H1 (cell line): ENCODE measurements at regions not wholly inside any gene's neighbourhood (a gene's known extent, or its start where the extent isn't known, plus 50 kb on each side); places are given as distances from the start of the nearest gene placed in this dataset.

Experiments used
- ASH2L ChIP-seq: fragments of 200-600, 300-600 bp; sonication (generic); IDR thresholded peaks from one replicate; pipeline ENCODE4 v1.7.1; 2017; ENCODE audit warnings: low read length
- BCL11A ChIP-seq, 2 experiments: IDR thresholded peaks; one replicate each; pipeline ENCODE4 v1.6.1; 2011; ENCODE audit warnings: low read depth in 2 of 2, low read length in 2 of 2, mild to moderate bottlenecking in 2 of 2
- CREB1 ChIP-seq: IDR thresholded peaks from 2 replicates; pipeline ENCODE4 v1.6.1; 2012; ENCODE audit warnings: inconsistent platforms
- CTCF ChIP-seq, 3 experiments: IDR thresholded peaks; 1 replicate in 2 of 3; 2 replicates in 1 of 3; pipeline versions ENCODE4 v1.5.1 to v1.6.1; 2011; ENCODE audit warnings: low read length in 3 of 3, mild to moderate bottlenecking in 3 of 3, inconsistent platforms in 2 of 3, low read depth in 1 of 3, moderate library complexity in 1 of 3; ENCODE audit not compliant: insufficient read depth in 1 of 3; ENCODE audit errors: control extremely low read depth in 1 of 3
- EP300 ChIP-seq, 2 experiments: IDR thresholded peaks; 1 replicate in 1 of 2; 2 replicates in 1 of 2; pipeline ENCODE4 v1.6.1; 2011 to 2012; ENCODE audit warnings: low read depth in 2 of 2, low read length in 2 of 2, mild to moderate bottlenecking in 2 of 2, borderline replicate concordance in 1 of 2, inconsistent platforms in 1 of 2, moderate library complexity in 1 of 2
- EZH2 ChIP-seq: fragments of 200-600 bp; sonication (generic); IDR thresholded peaks from 2 replicates; pipeline ENCODE4 v1.7.1; 2012; ENCODE audit warnings: low read depth, mild to moderate bottlenecking, moderate library complexity, low read length, inconsistent platforms; ENCODE audit not compliant: severe bottlenecking
- MAFK ChIP-seq: IDR thresholded peaks from 2 replicates; pipeline ENCODE4 v1.6.1; 2012; ENCODE audit warnings: low read depth, mild to moderate bottlenecking, improper control_type of control experiment, low read length
- MAX ChIP-seq: IDR thresholded peaks from 2 replicates; pipeline ENCODE4 v1.6.1; 2012; ENCODE audit warnings: inconsistent platforms
- POLR2A ChIP-seq, 2 experiments: IDR thresholded peaks; 1 replicate in 1 of 2; 2 replicates in 1 of 2; pipeline ENCODE4 v1.6.1; 2011; ENCODE audit warnings: low read depth in 2 of 2, low read length in 2 of 2, mild to moderate bottlenecking in 2 of 2; ENCODE audit errors: control extremely low read depth in 1 of 2
- POLR2AphosphoS5 ChIP-seq: IDR thresholded peaks from 2 replicates; pipeline ENCODE4 v1.6.1; 2011; ENCODE audit warnings: low read depth, low read length
- SP2 ChIP-seq: IDR thresholded peaks from 2 replicates; pipeline ENCODE4 v1.6.1; 2012; ENCODE audit warnings: mild to moderate bottlenecking, low read length, inconsistent platforms
- ZNF274 ChIP-seq: IDR thresholded peaks from 2 replicates; pipeline ENCODE4 v1.7.0; 2012; ENCODE audit warnings: low read length, borderline replicate concordance; ENCODE audit errors: extremely low read depth
- TF ChIP-seq, protein P1 (sequence below): IDR thresholded peaks from 2 replicates; pipeline ENCODE4 v1.6.1; 2012; ENCODE audit warnings: low read length, inconsistent platforms

- TF ChIP-seq CREB1 (no peak), CTCF (IDR thresholded peaks at IDR 0.05; ENCODE audit: control extremely low read depth in 1 of 3, insufficient read depth in 1 of 3, low read depth in 1 of 3, low read length in 3 of 3) (no peak), EP300 (IDR thresholded peaks at IDR 0.05; ENCODE audit: borderline replicate concordance in 1 of 2, low read depth in 2 of 2, low read length in 2 of 2) (no peak), POLR2A (IDR thresholded peaks at IDR 0.05; ENCODE audit: control extremely low read depth in 1 of 2, low read depth in 2 of 2, low read length in 2 of 2) (no peak), ZNF274 (no peak), MAFK (no peak), SP2 (no peak), POLR2AphosphoS5 (no peak), EZH2 (no peak), ASH2L (no peak), BCL11A (IDR thresholded peaks at IDR 0.05; ENCODE audit: low read depth in 2 of 2, low read length in 2 of 2) (no peak), MAX (no peak)
- TF ChIP-seq, protein P1, sequence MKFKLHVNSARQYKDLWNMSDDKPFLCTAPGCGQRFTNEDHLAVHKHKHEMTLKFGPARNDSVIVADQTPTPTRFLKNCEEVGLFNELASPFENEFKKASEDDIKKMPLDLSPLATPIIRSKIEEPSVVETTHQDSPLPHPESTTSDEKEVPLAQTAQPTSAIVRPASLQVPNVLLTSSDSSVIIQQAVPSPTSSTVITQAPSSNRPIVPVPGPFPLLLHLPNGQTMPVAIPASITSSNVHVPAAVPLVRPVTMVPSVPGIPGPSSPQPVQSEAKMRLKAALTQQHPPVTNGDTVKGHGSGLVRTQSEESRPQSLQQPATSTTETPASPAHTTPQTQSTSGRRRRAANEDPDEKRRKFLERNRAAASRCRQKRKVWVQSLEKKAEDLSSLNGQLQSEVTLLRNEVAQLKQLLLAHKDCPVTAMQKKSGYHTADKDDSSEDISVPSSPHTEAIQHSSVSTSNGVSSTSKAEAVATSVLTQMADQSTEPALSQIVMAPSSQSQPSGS: no peak
Measured at GRCh38 chr17:79437081-79437480, 173.8 kb downstream of the RBFOX3 start.
